ENCODE measurements at regions not wholly inside any gene's neighbourhood (a gene's known extent, or its start where the extent isn't known, plus 50 kb on each side); places are given as distances from the start of the nearest gene placed in this dataset.
A peak's percentile ranks its signal among the peaks of the same experiment; 100 is the strongest.
"Not testable (repeated sequence)": the region's sequence is repeated elsewhere in the genome, so short reads cannot be mapped to it uniquely, and the experiment has no call there.

DNA sequence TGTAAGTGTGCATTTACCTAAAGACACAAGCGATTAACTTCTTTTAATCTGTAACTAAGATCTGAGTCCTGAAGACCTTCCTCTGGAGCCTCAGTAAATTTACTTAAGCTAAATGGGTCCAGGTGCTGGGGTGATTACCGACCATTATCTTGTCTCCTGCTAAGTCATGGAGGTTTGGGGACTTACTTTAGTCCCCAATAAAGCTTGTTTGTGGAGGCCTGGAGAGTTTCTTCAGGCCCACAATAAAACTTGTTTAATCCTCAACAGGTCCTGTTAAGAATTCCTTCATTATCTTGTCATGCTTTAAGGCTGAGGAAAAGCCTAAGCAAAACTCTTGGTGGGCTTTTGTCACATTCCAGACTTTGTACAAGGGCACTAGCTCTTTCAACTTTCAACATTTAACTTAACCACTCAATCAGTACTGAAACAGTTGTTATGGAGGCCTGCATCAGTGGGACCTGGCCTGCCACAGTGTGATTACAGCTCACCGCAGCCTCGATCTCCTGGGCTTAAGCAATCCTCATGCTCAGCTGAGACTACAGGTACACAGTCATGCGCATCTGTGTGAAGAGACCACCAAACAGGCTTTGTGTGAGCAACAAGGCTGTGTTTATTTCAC lies 84.0 kb downstream of the FMO4 start:
- H3K4me3 ChIP-seq (ENCODE audit: low read depth, low read length): no peak overlapping the region
- no peak for TF ChIP-seq MAX (IDR thresholded peaks at IDR 0.05; ENCODE audit: low read depth, low read length)
- DNase-seq (ENCODE audit: low read depth): no peak

- peak; percentile 24 for DNase-seq (ENCODE audit: low read depth)
- no peak for TF ChIP-seq MYC (IDR thresholded peaks at IDR 0.05; ENCODE audit: low read depth, low read length)
- TF ChIP-seq POLR2A (IDR thresholded peaks at IDR 0.05; ENCODE audit: extremely low read depth, insufficient read length): no peak
- no peak for TF ChIP-seq CTCF (IDR thresholded peaks at IDR 0.05; ENCODE audit: low read depth, low read length)
- no peak for TF ChIP-seq MAX (IDR thresholded peaks at IDR 0.05; ENCODE audit: low read depth, low read length)
Observed at GRCh38 chr1:171403393-171403792, 81.9 kb upstream of the PRRC2C start.

GRCh38 chr1:171405391-171405714 lies 80.0 kb upstream of the PRRC2C start:
- no peak for DNase-seq (ENCODE audit: low read depth)
- no peak overlapping the region for H3K4me3 ChIP-seq (ENCODE audit: low read depth, low read length)
- TF ChIP-seq POLR2A (IDR thresholded peaks at IDR 0.05; ENCODE audit: extremely low read depth, insufficient read length): no peak
- no peak for TF ChIP-seq MYC (IDR thresholded peaks at IDR 0.05; ENCODE audit: low read depth, low read length)
- no peak for TF ChIP-seq MAX (IDR thresholded peaks at IDR 0.05; ENCODE audit: low read depth, low read length)
- no peak for TF ChIP-seq CTCF (IDR thresholded peaks at IDR 0.05; ENCODE audit: low read depth, low read length)

More at GRCh38 chr1:171403393-171403792, 81.9 kb upstream of the PRRC2C start:
- no peak overlapping the region for H3K4me3 ChIP-seq (ENCODE audit: low read depth, low read length)

DNA sequence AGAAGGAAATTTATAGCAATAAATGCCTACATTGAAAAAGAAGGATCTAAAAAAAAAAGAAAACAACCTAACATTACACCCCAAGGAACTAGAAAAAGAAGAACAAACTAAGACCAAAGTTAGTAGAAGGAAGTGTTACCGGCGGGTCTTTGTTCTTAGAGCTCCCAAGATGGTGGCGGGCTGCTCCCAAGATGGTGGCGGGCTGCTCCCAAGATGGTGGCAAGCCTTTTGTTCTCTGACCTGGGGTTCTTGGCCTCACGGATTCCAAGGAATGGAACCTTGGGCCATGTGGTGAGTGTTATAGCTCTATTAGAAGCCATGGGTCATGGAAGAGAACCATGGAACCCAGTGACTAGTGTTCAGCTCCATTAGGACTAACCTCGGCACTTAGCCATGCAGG lies 71.8 kb upstream of the PRRC2C start:
- DNase-seq (ENCODE audit: low read depth): not testable (repeated sequence)

DNA sequence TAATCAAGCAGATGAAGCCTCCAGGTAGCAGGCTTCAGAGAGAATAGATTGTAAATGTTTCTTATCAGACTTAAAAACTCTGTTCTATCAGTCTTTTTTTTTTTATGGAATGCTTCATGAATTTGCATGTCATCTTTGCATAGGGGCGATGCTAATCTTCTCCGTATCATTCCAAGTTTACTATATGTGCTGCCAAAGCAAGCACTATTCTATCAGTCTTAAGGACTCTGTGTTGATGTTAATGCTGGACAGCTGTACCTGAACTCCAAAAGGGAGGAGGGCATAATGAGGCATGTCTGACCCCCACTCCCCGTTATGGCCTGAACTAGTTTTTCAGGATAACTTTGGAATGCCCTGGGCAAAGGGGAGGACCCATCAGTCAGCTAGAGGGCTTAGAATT lies 66.8 kb upstream of the PRRC2C start:
- H3K4me3 ChIP-seq (ENCODE audit: low read depth, low read length): no peak overlapping the region
- no peak for DNase-seq (ENCODE audit: low read depth)
- TF ChIP-seq MAX (IDR thresholded peaks at IDR 0.05; ENCODE audit: low read depth, low read length) (no peak), CTCF (IDR thresholded peaks at IDR 0.05; ENCODE audit: low read depth, low read length) (no peak), MYC (IDR thresholded peaks at IDR 0.05; ENCODE audit: low read depth, low read length) (no peak), POLR2A (IDR thresholded peaks at IDR 0.05; ENCODE audit: extremely low read depth, insufficient read length) (no peak)

More for the DNA sequence above, 71.8 kb upstream of the PRRC2C start:
- H3K4me3 ChIP-seq (ENCODE audit: low read depth, low read length): not testable (repeated sequence)

DNA sequence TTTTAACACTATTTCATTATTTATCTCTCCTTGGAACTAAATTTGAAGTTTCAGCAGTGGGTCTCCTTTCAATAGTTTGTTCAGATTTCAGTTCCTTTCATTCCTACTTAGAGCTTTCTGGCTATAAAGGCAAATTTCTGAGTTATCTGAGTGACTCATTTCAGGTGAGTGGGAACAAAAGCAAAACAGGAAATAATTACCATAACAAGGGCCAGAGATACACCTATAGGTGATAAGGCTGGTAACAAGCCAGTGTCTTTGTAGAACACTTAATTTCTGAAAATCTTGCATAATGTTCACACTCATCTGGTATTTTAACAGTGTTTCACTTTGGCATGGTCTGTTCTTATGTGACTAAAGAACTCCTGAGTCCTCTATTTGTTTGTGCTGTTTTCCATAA lies 64.5 kb upstream of the PRRC2C start:
- no peak overlapping the region for H3K4me3 ChIP-seq (ENCODE audit: low read depth, low read length)
- no peak for DNase-seq (ENCODE audit: low read depth)
- no peak for TF ChIP-seq POLR2A (IDR thresholded peaks at IDR 0.05; ENCODE audit: extremely low read depth, insufficient read length)
- no peak for TF ChIP-seq MAX (IDR thresholded peaks at IDR 0.05; ENCODE audit: low read depth, low read length)
- TF ChIP-seq MYC (IDR thresholded peaks at IDR 0.05; ENCODE audit: low read depth, low read length): no peak
- TF ChIP-seq CTCF (IDR thresholded peaks at IDR 0.05; ENCODE audit: low read depth, low read length): no peak

DNA sequence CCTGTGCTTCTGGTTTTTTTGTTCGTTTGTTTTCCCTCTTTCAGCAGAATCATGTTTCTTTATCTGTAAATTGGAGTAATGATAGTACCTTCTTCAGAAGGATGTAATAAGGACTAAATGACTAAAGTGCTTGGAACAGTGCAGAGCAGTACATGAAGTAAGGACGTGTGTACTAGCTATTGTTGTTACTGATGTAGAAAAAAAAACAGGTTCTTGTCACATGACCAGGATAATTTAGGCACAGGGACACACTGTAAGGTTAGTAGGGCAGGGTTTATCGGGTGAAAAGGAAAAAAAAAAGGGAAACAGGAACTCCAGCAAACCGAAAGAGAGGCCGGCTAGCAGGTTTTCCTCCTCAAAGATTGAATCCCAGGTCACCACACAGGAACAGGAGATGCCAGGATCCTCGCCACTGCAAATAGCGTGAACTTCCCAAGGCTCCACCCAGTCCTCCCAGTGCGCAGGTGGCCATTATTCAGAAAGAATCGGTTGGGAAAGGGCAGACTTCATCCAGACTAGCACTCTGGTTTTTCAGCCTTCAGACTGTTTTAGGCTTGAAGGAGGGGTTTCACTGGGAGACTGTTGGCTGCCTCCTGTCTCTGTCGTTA lies 63.8 kb upstream of the PRRC2C start:
- TF ChIP-seq POLR2A (IDR thresholded peaks at IDR 0.05; ENCODE audit: extremely low read depth, insufficient read length): no peak
- no peak overlapping the region for H3K4me3 ChIP-seq (ENCODE audit: low read depth, low read length)
- DNase-seq (ENCODE audit: low read depth): no peak
